IPS-15b (cell line): ENCODE measurements at regions not wholly inside any gene's neighbourhood (a gene's known extent, or its start where the extent isn't known, plus 50 kb on each side); places are given as distances from the start of the nearest gene placed in this dataset.

Experiments used
- H3K27me3 ChIP-seq: one replicate; pipeline ENCODE4 v1.6.1; 2013; ENCODE audit warnings: low read length; ENCODE audit not compliant: control insufficient read depth, insufficient read depth
- H3K36me3 ChIP-seq: one replicate; pipeline ENCODE4 v1.6.1; 2013; ENCODE audit warnings: low read length; ENCODE audit not compliant: control insufficient read depth, insufficient read depth
- H3K4me1 ChIP-seq: one replicate; pipeline ENCODE4 v1.6.1; 2013; ENCODE audit warnings: mild to moderate bottlenecking, low read length; ENCODE audit not compliant: control insufficient read depth, insufficient read depth
- H3K4me3 ChIP-seq: one replicate; pipeline ENCODE4 v1.5.1; 2013; ENCODE audit warnings: low read depth, low read length
- H3K9ac ChIP-seq: one replicate; pipeline ENCODE4 v1.6.1; 2013; ENCODE audit warnings: low read depth, mild to moderate bottlenecking, low read length
- H3K9me3 ChIP-seq: one replicate; pipeline ENCODE4 v1.6.1; 2013; ENCODE audit warnings: mild to moderate bottlenecking, low read length; ENCODE audit not compliant: control insufficient read depth, insufficient read depth

DNA sequence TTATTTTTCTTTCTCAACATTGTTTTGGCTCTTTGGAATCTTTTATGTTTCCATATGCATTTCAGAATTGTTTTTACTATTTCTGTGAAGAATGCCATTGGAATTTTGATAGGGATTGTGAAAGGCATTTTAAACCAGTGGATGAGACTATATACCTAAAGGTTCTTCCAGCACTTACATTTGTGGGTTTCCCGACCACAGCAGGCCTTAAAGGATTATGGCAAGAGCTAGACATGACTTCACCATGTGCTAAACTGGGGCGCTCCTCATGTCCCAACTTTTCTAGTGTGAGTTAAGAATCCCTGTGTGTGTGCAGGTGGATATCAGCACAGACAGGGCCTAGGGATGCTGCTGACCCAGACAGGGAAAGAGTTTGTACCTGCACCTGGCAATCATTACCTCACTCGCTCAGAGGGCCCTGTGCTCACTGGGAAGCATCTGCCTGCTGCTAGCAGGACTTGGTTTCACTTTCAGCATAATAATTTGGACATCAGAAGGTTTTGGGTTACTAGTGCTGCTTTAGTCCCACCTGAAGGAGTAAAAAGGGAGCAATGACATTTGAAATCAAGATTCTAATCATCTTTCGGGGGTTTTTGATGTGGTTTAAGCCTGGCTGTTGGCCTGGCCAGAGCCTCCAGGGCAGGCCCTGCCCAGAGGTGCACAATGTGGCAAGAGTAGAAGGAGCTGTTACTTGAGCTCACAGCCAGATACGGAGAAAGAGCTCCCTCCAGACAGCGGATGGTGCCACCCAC is 137.1 kb downstream of the CDC5L start:
- H3K9ac ChIP-seq = no peak overlapping the region
- no peaks in the 10 kb centered on the region for H3K9me3 ChIP-seq
- H3K27me3 ChIP-seq = no peaks in the 10 kb centered on the region
- H3K4me1 ChIP-seq = peaks cover 2% of the 10 kb centered on the region
- no peaks in the 10 kb centered on the region for H3K36me3 ChIP-seq
- H3K4me3 ChIP-seq = no peak overlapping the region

GRCh38 chr6:44525761-44526351 is 138.3 kb downstream of the CDC5L start:
- no peak overlapping the region for H3K4me3 ChIP-seq
- H3K9ac ChIP-seq = no peak overlapping the region
- H3K9me3 ChIP-seq = no peaks in the 10 kb centered on the region
- peaks cover 2% of the 10 kb centered on the region for H3K4me1 ChIP-seq
- H3K36me3 ChIP-seq = no peaks in the 10 kb centered on the region
- H3K27me3 ChIP-seq = no peaks in the 10 kb centered on the region

DNA sequence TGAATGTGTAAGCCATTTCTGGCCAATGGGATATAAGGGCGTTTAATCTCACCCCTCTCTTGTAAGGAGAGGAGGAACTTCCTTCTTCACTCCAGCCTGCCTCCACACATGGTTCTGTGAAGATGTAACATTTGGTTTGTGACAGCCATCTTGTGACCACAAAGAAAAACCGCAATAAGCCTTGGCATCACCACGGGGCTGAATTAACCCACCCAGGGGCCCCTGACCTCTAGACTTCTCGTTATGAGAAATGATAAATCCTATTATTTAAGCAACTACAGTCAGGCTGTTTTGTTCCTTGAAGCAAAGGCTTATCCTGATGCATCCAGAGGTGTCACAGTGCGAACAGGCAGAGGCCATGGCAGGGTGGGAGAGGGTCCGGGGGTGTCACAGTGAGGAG is 139.7 kb downstream of the CDC5L start:
- H3K4me1 ChIP-seq = peaks cover 2% of the 10 kb centered on the region
- no peaks in the 10 kb centered on the region for H3K27me3 ChIP-seq
- no peak overlapping the region for H3K9ac ChIP-seq
- H3K36me3 ChIP-seq = no peaks in the 10 kb centered on the region
- no peaks in the 10 kb centered on the region for H3K9me3 ChIP-seq
- H3K4me3 ChIP-seq = no peak overlapping the region

- no peaks in the 10 kb centered on the region for H3K27me3 ChIP-seq
- H3K4me3 ChIP-seq = no peak overlapping the region
- H3K9me3 ChIP-seq = no peaks in the 10 kb centered on the region
- H3K9ac ChIP-seq = no peak overlapping the region
- H3K4me1 ChIP-seq = peaks cover 2% of the 10 kb centered on the region
- no peaks in the 10 kb centered on the region for H3K36me3 ChIP-seq
These were observed 140.3 kb downstream of the CDC5L start for GRCh38 chr6:44527583-44528369.

- H3K4me1 ChIP-seq = peaks cover 2% of the 10 kb centered on the region
- H3K27me3 ChIP-seq = no peaks in the 10 kb centered on the region
- H3K9me3 ChIP-seq = no peaks in the 10 kb centered on the region
- no peaks in the 10 kb centered on the region for H3K36me3 ChIP-seq
- no peak overlapping the region for H3K4me3 ChIP-seq
- no peak overlapping the region for H3K9ac ChIP-seq
These were observed 140.8 kb downstream of the CDC5L start for GRCh38 chr6:44528370-44528644.

- no peaks in the 10 kb centered on the region for H3K27me3 ChIP-seq
- H3K36me3 ChIP-seq = no peaks in the 10 kb centered on the region
- H3K4me3 ChIP-seq = no peak overlapping the region
- no peaks in the 10 kb centered on the region for H3K9me3 ChIP-seq
- H3K4me1 ChIP-seq = peaks cover 2% of the 10 kb centered on the region
- no peak overlapping the region for H3K9ac ChIP-seq
These were observed 141.2 kb downstream of the CDC5L start for GRCh38 chr6:44528716-44529115.

- H3K27me3 ChIP-seq = no peaks in the 10 kb centered on the region
- peaks cover 2% of the 10 kb centered on the region for H3K4me1 ChIP-seq
- H3K4me3 ChIP-seq = no peak overlapping the region
- H3K9ac ChIP-seq = no peak overlapping the region
- H3K9me3 ChIP-seq = no peaks in the 10 kb centered on the region
- no peaks in the 10 kb centered on the region for H3K36me3 ChIP-seq
These were observed 141.8 kb downstream of the CDC5L start for GRCh38 chr6:44529146-44529905.

DNA sequence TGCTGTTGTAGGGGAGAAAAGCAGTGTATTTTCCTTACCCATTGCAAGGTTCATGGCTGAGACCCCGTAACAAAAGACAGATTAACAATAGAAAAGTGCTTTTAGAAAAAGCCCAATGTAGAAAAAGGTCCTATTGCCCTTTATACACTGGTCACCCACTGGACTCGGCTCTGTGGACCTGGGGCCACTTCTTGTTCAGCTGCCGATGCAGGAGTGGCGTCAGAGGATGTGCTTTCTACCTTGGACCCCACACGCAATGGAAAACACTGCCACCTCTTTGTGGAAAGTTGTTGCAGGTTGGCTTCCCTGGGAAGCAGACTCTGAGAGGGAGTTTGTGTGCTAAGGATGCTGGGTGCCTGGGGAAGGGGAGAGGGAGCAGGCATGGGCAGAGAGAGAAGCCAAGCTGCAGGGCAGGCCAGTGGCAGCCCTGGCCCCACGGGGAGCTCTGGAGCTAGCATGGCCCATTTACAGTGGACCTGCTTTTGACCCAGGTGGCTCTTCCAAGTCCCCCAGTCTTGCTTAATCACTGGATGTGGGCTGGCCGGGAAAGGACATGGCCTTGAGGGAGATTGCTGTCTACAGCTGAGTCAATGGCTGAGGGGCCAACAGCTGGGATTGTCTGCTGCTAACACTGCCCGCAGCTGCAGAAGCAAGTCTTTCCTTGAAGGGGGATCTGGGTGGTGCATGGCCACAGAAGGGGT is 142.9 kb downstream of the CDC5L start:
- H3K4me1 ChIP-seq = peaks cover 2% of the 10 kb centered on the region
- no peaks in the 10 kb centered on the region for H3K36me3 ChIP-seq
- H3K4me3 ChIP-seq = no peak overlapping the region
- H3K9me3 ChIP-seq = no peaks in the 10 kb centered on the region
- H3K27me3 ChIP-seq = no peaks in the 10 kb centered on the region
- no peak overlapping the region for H3K9ac ChIP-seq

DNA sequence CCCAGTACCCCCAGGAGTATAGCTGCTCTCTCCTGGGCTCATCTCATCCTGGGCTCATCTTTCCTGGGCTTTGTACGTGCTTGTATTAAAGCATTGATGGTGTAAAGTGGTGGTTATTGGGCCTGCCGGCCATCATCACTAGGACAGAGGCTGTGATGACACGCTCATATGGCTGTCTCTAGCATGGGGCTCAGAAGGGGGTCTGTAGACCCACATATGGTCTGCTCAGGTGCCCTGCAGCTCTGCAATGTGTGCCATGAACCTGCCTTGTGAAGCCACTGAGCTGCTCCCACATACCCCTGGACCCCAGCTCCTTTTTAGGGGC is 143.4 kb downstream of the CDC5L start:
- H3K36me3 ChIP-seq = no peaks in the 10 kb centered on the region
- H3K9ac ChIP-seq = no peak overlapping the region
- no peak overlapping the region for H3K4me3 ChIP-seq
- H3K4me1 ChIP-seq = peaks cover 2% of the 10 kb centered on the region
- H3K27me3 ChIP-seq = no peaks in the 10 kb centered on the region
- H3K9me3 ChIP-seq = no peaks in the 10 kb centered on the region

- Histone ChIP-seq H3K4me1 (peaks cover 2% of the 10 kb centered on the region), H3K36me3 (no peaks in the 10 kb centered on the region), H3K9ac (no peak overlapping the region), H3K27me3 (no peaks in the 10 kb centered on the region), H3K9me3 (no peaks in the 10 kb centered on the region), H3K4me3 (no peak overlapping the region)
These were observed 144.0 kb downstream of the CDC5L start for GRCh38 chr6:44531442-44532015.

DNA sequence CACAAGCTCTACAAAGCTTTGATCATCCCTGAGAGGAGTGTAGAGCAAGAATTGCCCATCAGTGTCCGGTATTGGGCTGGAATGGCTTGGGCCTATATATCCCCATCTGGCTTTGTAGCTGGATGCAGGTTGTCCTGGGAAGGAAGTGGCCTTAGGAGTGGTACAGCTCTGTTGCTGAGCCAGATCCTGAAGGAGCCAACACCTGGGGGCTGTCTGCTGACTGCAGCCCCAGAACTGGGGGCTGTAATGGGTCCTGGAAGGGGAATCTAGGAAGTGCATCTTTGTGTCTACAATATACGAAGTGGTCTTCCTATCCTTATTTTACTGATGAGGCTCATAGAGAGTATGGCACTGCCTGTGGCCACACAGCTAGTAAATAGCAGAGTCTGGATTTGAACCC is 145.9 kb downstream of the CDC5L start:
- Histone ChIP-seq H3K27me3 (no peaks in the 10 kb centered on the region), H3K4me3 (no peak overlapping the region), H3K4me1 (no peaks in the 10 kb centered on the region), H3K36me3 (no peaks in the 10 kb centered on the region), H3K9me3 (no peaks in the 10 kb centered on the region), H3K9ac (no peak overlapping the region)
